HCT116 (cell line): ENCODE measurements at regions not wholly inside any gene's neighbourhood (a gene's known extent, or its start where the extent isn't known, plus 50 kb on each side); places are given as distances from the start of the nearest gene placed in this dataset.

ENCODE experiments used
- ATAC-seq: fragments of 200-7000 bp; cut with Tn5 transposase; 2 replicates; pipeline ENCODE4 v1.9.1; 2020; ENCODE audit warnings: mild to moderate bottlenecking, moderate library complexity
- BruUV-seq: library from RNA; stranded (reverse); fragments of 400-500 nt; replicated peaks from 2 replicates; lab custom pipeline; 2021; lab: Mats Ljungman, UMichigan
- CTCF ChIA-PET: fragments of 300-600 bp; sonication (Branson Sonifier 250); formaldehyde crosslinking; loops from one replicate; lab custom pipeline; 2021; ENCODE audit warnings: antibody characterized with exemption; lab: Charles Lee
- POLR2A ChIA-PET: fragments of 300-600, 350-600 bp; sonication (Branson Sonifier 250); formaldehyde crosslinking; loops from one replicate; lab custom pipeline; 2021; ENCODE audit warnings: antibody characterized with exemption; lab: Charles Lee
- RAD21 ChIA-PET, 2 experiments: fragments of 300-600 bp; sonication (Branson Sonifier 250); formaldehyde crosslinking; loops; one replicate each; lab custom pipeline; 2023; ENCODE audit warnings: low total read pairs in 2 of 2; ENCODE audit not compliant: uncharacterized antibody in 2 of 2, unreplicated experiment in 2 of 2, low non-redundant PET in 1 of 2; lab: Charles Lee
- DNase-seq: peaks from one replicate; pipeline ENCODE4 v3.0.0-alpha.2; 2010; ENCODE audit warnings: low read depth, low spot score
- H2AFZ ChIP-seq: fragments of 200-600 bp; shearing (Covaris generic), sonication (generic); 2 replicates; pipeline ENCODE4 v1.6.1; 2017; ENCODE audit warnings: low read depth, mixed run types, mixed read lengths, antibody characterized with exemption, low read length; ENCODE audit not compliant: poor library complexity, severe bottlenecking
- H3K27ac ChIP-seq: 2 replicates; pipeline ENCODE4 v1.5.1; 2012; ENCODE audit warnings: low read depth, low read length
- H3K27me3 ChIP-seq: fragments of 200-600 bp; sonication (generic); 2 replicates; pipeline ENCODE4 v1.6.1; 2016; ENCODE audit warnings: mixed run types, low read length, mixed read lengths; ENCODE audit not compliant: insufficient read depth
- H3K36me3 ChIP-seq, 2 experiments: fragments of 200-500 bp in 1 of 2; fragments of 200-600 bp in 1 of 2; sonication (Bioruptor generic) in 1 of 2; sonication (generic) in 1 of 2; 2 replicates each; pipeline versions ENCODE4 v1.5.1 to v1.6.1; 2014 to 2016; ENCODE audit warnings: low read length in 2 of 2, inconsistent platforms in 1 of 2, mixed read lengths in 1 of 2, mixed run types in 1 of 2; ENCODE audit not compliant: insufficient read depth in 2 of 2, control insufficient read depth in 1 of 2
- H3K4me1 ChIP-seq, 2 experiments: fragments of 200-600 bp in 1 of 2; sonication (generic) in 1 of 2; 2 replicates each; pipeline versions ENCODE4 v1.5.1 to v1.6.1; 2012 to 2017; ENCODE audit warnings: low read length in 2 of 2, inconsistent platforms in 1 of 2, mild to moderate bottlenecking in 1 of 2, mixed read lengths in 1 of 2, mixed run types in 1 of 2, moderate library complexity in 1 of 2; ENCODE audit not compliant: insufficient read depth in 2 of 2, control insufficient read depth in 1 of 2
- H3K4me2 ChIP-seq: fragments of 200-600 bp; sonication (generic); 2 replicates; pipeline ENCODE4 v1.6.1; 2017; ENCODE audit warnings: mixed run types, low read length, mixed read lengths
- H3K4me3 ChIP-seq, 2 experiments: fragments of 200-600 bp in 1 of 2; sonication (generic) in 1 of 2; replicated peaks in 1 of 2; 2 replicates each; pipeline ENCODE4 v1.5.1; 2011 to 2016; ENCODE audit warnings: low read length in 2 of 2, control low read depth in 1 of 2, low read depth in 1 of 2, mild to moderate bottlenecking in 1 of 2, mixed read lengths in 1 of 2, mixed run types in 1 of 2
- H3K79me2 ChIP-seq: fragments of 200-600 bp; sonication (generic); 2 replicates; pipeline ENCODE4 v1.6.1; 2017; ENCODE audit warnings: mild to moderate bottlenecking, mixed run types, low read length, moderate library complexity, mixed read lengths; ENCODE audit not compliant: insufficient read depth
- H3K9ac ChIP-seq: fragments of 200-600 bp; sonication (generic); 2 replicates; pipeline ENCODE4 v1.6.1; 2016; ENCODE audit warnings: low read length, mixed read lengths
- H3K9me2 ChIP-seq: fragments of 200-600 bp; sonication (generic), shearing (Covaris generic); 2 replicates; pipeline ENCODE4 v1.6.1; 2017; ENCODE audit warnings: mixed run types, mild to moderate bottlenecking, moderate library complexity; ENCODE audit not compliant: insufficient read depth
- H3K9me3 ChIP-seq, 2 experiments: fragments of 200-500 bp in 1 of 2; fragments of 200-600 bp in 1 of 2; sonication (Bioruptor generic) in 1 of 2; sonication (generic) in 1 of 2; 2 replicates each; pipeline ENCODE4 v1.6.1; 2014 to 2017; ENCODE audit warnings: low read length in 2 of 2, mixed read lengths in 2 of 2, inconsistent platforms in 1 of 2, low read depth in 1 of 2, mild to moderate bottlenecking in 1 of 2, mixed run types in 1 of 2, moderate library complexity in 1 of 2; ENCODE audit not compliant: control insufficient read depth in 1 of 2, insufficient read depth in 1 of 2
- H4K20me1 ChIP-seq: fragments of 200-600 bp; sonication (generic), shearing (Covaris generic); 2 replicates; pipeline ENCODE4 v1.6.1; 2017; ENCODE audit warnings: mixed run types, mild to moderate bottlenecking, moderate library complexity; ENCODE audit not compliant: insufficient read depth
- CBX3 ChIP-seq: IDR thresholded peaks from 2 replicates; pipeline ENCODE4 v1.6.1; 2012; ENCODE audit warnings: low read depth
- CEBPB ChIP-seq: IDR thresholded peaks from 2 replicates; pipeline ENCODE4 v1.6.1; 2012; ENCODE audit warnings: low read depth
- CTCF ChIP-seq, 3 experiments: fragments of 200-600 bp in 1 of 3; sonication (generic) in 1 of 3; IDR thresholded peaks in 2 of 3; conservative IDR thresholded peaks in 1 of 3; 2 replicates each; pipeline ENCODE4 v1.5.1; 2012 to 2017; ENCODE audit warnings: low read depth in 2 of 3, low read length in 2 of 3, antibody characterized with exemption in 1 of 3, borderline replicate concordance in 1 of 3, control low read depth in 1 of 3, mild to moderate bottlenecking in 1 of 3, mixed read lengths in 1 of 3, mixed run types in 1 of 3, moderate library complexity in 1 of 3; ENCODE audit not compliant: insufficient read depth in 1 of 3
- EGR1 ChIP-seq: IDR thresholded peaks from 2 replicates; pipeline ENCODE4 v1.6.1; 2012; ENCODE audit warnings: low read depth
- FOSL1 ChIP-seq: IDR thresholded peaks from 2 replicates; pipeline ENCODE4 v1.6.1; 2012; ENCODE audit warnings: low read depth
- JUND ChIP-seq: IDR thresholded peaks from 2 replicates; pipeline ENCODE4 v1.6.1; 2012
- MAX ChIP-seq: IDR thresholded peaks from 2 replicates; pipeline ENCODE4 v1.6.1; 2012
- POLR2AphosphoS5 ChIP-seq: IDR thresholded peaks from 2 replicates; pipeline ENCODE4 v1.6.1; 2011; ENCODE audit warnings: mild to moderate bottlenecking, low read depth, low read length, moderate library complexity
- SP1 ChIP-seq: IDR thresholded peaks from 2 replicates; pipeline ENCODE4 v1.6.1; 2012; ENCODE audit warnings: low read depth
- TCF7L2 ChIP-seq: IDR thresholded peaks from 2 replicates; pipeline ENCODE4 v1.7.0; 2011; ENCODE audit warnings: borderline replicate concordance, inconsistent platforms; ENCODE audit not compliant: insufficient read depth, insufficient read length; ENCODE audit errors: extremely low read depth
- ZNF274 ChIP-seq: fragments of 200-500 bp; sonication (Bioruptor generic); IDR thresholded peaks from 2 replicates; pipeline ENCODE4 v1.6.1; 2014; ENCODE audit warnings: mild to moderate bottlenecking, low read depth, low read length, inconsistent platforms
- intact Hi-C: fragments of 100-400 bp; cut with micrococcal nuclease; formaldehyde crosslinking; loops from 2 replicates; pipeline ENCODE4 v1.10.0; 2022

GRCh38 chr14:86020841-86021240, 490.9 kb downstream of the FLRT2 start:
- TF ChIP-seq SP1, result no peak
- no peak for TF ChIP-seq FOSL1
- TF ChIP-seq JUND, result no peak
- no peak for TF ChIP-seq EGR1
- TF ChIP-seq POLR2AphosphoS5, result no peak
- TF ChIP-seq CTCF (IDR thresholded peaks at IDR 0.05 in 2 of 3, conservative IDR thresholded peaks at IDR 0.05 in 1 of 3; ENCODE audit: borderline replicate concordance in 1 of 3, insufficient read depth in 1 of 3, low read depth in 2 of 3, low read length in 2 of 3), result no peak
- no peak for TF ChIP-seq CEBPB
- TF ChIP-seq ZNF274, result no peak
- no peak for TF ChIP-seq MAX
- peaks cover 21 to 36% of the 10 kb centered on the region in 2 experiments; a peak in 2 of 4 replicates for H3K9me3 ChIP-seq
- CTCF ChIA-PET, result no interaction called here
- H3K4me2 ChIP-seq, result no peak overlapping the region
- ATAC-seq (no peak), DNase-seq (no peak)
- intact Hi-C loops, result no loop called here
- RAD21 ChIA-PET, result no interaction called here
- H3K36me3 ChIP-seq, result no peaks in the 10 kb centered on the region
- H3K9ac ChIP-seq, result no peak overlapping the region
- no TSS peak for BruUV-seq
- H3K4me1 ChIP-seq, result no peaks in the 10 kb centered on the region
- H3K27me3 ChIP-seq, result no peaks in the 10 kb centered on the region
- H3K9me2 ChIP-seq, result no peaks in the 10 kb centered on the region
- no peak overlapping the region for H3K27ac ChIP-seq
- H2AFZ ChIP-seq, result no peak overlapping the region
- no peak overlapping the region for H3K4me3 ChIP-seq
- no peaks in the 10 kb centered on the region for H4K20me1 ChIP-seq
- POLR2A ChIA-PET, result no interaction called here
- no peaks in the 10 kb centered on the region for H3K79me2 ChIP-seq

DNA sequence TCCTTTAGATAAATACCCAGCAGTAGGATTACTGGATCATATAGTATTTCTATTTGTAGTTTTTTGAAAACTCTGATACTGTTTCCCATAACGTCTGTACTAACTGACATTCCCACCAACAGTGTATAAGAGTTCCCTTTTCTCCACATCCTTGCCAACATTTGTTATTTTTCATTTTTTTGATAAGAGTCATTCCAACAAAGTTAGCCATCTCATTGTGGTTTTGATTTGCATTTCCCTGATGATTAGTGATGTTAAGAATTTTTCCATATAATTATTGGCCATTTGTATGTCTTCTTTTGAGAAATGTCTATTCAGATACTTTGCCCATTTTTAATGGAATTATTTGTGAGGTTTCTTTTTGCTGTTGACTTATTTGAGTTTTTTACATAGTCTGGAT, 486.0 kb downstream of the FLRT2 start:
- H3K4me3 ChIP-seq, result no peak overlapping the region
- TF ChIP-seq CBX3 (no peak), TCF7L2 (no peak)
- no peaks in the 10 kb centered on the region for H4K20me1 ChIP-seq
- DNase-seq, result no peak
- no peaks in the 10 kb centered on the region for H3K36me3 ChIP-seq
- RAD21 ChIA-PET, result no interaction called here
- BruUV-seq, result no TSS peak
- no peak overlapping the region for H3K9ac ChIP-seq
- POLR2A ChIA-PET, result no interaction called here
- no peaks in the 10 kb centered on the region for H3K79me2 ChIP-seq
- no peak for ATAC-seq
- peaks cover 17 to 34% of the 10 kb centered on the region in 2 experiments; a peak in 3 of 4 replicates for H3K9me3 ChIP-seq
- no peaks in the 10 kb centered on the region for H3K9me2 ChIP-seq
- CTCF ChIA-PET, result no interaction called here
- intact Hi-C loops, result no loop called here
- no peak overlapping the region for H3K27ac ChIP-seq
- H3K4me2 ChIP-seq, result no peak overlapping the region
- H2AFZ ChIP-seq, result no peak overlapping the region
- H3K27me3 ChIP-seq, result no peaks in the 10 kb centered on the region
- no peaks in the 10 kb centered on the region for H3K4me1 ChIP-seq
